GM12873 (cell line): ENCODE measurements at regions not wholly inside any gene's neighbourhood (a gene's known extent, or its start where the extent isn't known, plus 50 kb on each side); places are given as distances from the start of the nearest gene placed in this dataset.

ENCODE experiments used
- CTCF ChIP-seq: IDR thresholded peaks from 2 replicates; pipeline ENCODE4 v1.5.1; 2012; ENCODE audit warnings: low read depth, mild to moderate bottlenecking, moderate library complexity, low read length, control low read depth; ENCODE audit not compliant: insufficient read depth; ENCODE audit errors: missing control alignments

- TF ChIP-seq CTCF: no peak
Measured at GRCh38 chr13:111399334-111399733, 78.9 kb downstream of the TEX29 start.

- TF ChIP-seq CTCF: no peak
Measured at GRCh38 chr13:111399776-111400538, 79.5 kb downstream of the TEX29 start.

GRCh38 chr13:111401151-111401550 lies 80.7 kb downstream of the TEX29 start:
- TF ChIP-seq CTCF: no peak

GRCh38 chr13:111401755-111402154 lies 81.3 kb downstream of the TEX29 start:
- TF ChIP-seq CTCF: no peak

- TF ChIP-seq CTCF: no peak
Measured at GRCh38 chr13:111402441-111402840, 82.0 kb downstream of the TEX29 start.

- no peak for TF ChIP-seq CTCF
Measured at GRCh38 chr13:111403266-111403665, 82.8 kb downstream of the TEX29 start.

- no peak for TF ChIP-seq CTCF
Measured at GRCh38 chr13:111404746-111405145, 84.3 kb downstream of the TEX29 start.
